ENCODE measurements at regions not wholly inside any gene's neighbourhood (a gene's known extent, or its start where the extent isn't known, plus 50 kb on each side); places are given as distances from the start of the nearest gene placed in this dataset.

DNA sequence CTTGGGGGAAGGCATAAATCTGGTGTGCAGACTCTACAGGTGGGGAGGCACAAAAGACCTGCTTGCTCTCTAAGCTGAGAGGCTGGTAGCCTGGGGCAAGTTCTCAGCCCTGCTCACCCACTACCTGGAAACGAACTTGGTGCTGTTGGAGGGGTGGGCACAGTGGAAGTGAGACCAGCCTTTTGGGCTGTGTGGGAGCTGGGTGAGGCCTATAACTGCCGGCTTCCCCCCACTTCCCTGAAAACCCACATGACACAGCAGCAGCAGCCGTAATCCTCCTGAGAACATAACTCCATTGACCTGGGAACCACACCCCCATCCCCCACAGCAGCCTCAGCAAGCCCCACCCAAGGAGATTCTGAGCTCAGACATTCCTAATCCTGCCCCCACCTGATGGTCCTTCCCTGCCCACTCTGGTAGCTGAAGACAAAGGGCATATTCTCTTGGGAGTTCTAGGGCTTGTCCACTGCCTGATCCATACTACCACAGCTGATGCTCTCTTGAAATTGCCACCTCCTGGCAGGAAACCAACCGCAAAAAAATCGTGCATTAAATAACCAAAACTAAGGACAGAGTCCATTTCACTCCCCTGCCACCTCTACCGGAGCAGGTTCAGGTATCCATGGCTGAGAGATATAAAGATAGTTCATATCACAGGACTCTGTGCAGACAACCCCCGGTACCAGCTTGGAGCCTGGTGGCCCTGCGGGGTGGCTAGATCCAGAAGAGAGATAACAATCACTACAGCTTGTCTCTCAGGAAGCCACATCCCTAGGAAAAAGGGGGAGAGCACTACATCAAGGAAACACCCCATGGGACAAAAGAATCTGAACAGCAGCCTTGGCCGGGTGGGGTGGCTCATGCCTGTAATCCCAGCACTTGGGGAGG, 178.1 kb downstream of the NDUFA10 start:
- H4K20me1 ChIP-seq (ENCODE audit: control insufficient read depth, extremely low read depth, insufficient read depth, low read length), result no peaks in the 10 kb centered on the region
- H3K9ac ChIP-seq (ENCODE audit: insufficient read depth, low read length), result no peak overlapping the region
- H3K27me3 ChIP-seq (ENCODE audit: control insufficient read depth, insufficient read depth, low read length), result no peaks in the 10 kb centered on the region
- H3K4me2 ChIP-seq (ENCODE audit: extremely low read depth, insufficient read depth, low read length), result no peak overlapping the region
- H3K79me2 ChIP-seq (ENCODE audit: control insufficient read depth, insufficient read depth, low read length), result no peaks in the 10 kb centered on the region
- no peaks in the 10 kb centered on the region for H3K36me3 ChIP-seq (ENCODE audit: control insufficient read depth, insufficient read depth, low read length)
- no peak for DNase-seq (ENCODE audit: low read depth in 2 of 2)
- H3K4me3 ChIP-seq (replicated peaks in 1 of 4; ENCODE audit: control extremely low read depth in 1 of 4, insufficient read depth in 1 of 4, low read depth in 3 of 4, low read length in 4 of 4), result no peak overlapping the region
- no peaks in the 10 kb centered on the region for H3K9me3 ChIP-seq (ENCODE audit: control insufficient read depth, insufficient read depth, low read depth, low read length)
- H2AFZ ChIP-seq (ENCODE audit: low read length), result no peak overlapping the region
- no peak overlapping the region for H3K27ac ChIP-seq (ENCODE audit: insufficient read depth, low read length)
- TF ChIP-seq, protein P1, sequence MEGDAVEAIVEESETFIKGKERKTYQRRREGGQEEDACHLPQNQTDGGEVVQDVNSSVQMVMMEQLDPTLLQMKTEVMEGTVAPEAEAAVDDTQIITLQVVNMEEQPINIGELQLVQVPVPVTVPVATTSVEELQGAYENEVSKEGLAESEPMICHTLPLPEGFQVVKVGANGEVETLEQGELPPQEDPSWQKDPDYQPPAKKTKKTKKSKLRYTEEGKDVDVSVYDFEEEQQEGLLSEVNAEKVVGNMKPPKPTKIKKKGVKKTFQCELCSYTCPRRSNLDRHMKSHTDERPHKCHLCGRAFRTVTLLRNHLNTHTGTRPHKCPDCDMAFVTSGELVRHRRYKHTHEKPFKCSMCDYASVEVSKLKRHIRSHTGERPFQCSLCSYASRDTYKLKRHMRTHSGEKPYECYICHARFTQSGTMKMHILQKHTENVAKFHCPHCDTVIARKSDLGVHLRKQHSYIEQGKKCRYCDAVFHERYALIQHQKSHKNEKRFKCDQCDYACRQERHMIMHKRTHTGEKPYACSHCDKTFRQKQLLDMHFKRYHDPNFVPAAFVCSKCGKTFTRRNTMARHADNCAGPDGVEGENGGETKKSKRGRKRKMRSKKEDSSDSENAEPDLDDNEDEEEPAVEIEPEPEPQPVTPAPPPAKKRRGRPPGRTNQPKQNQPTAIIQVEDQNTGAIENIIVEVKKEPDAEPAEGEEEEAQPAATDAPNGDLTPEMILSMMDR (conservative IDR thresholded peaks at IDR 0.05 in 1 of 2, IDR thresholded peaks at IDR 0.05 in 1 of 2; ENCODE audit: low read depth in 1 of 2, low read length in 2 of 2), result no peak
- no peak for TF ChIP-seq EZH2 (IDR thresholded peaks at IDR 0.05; ENCODE audit: low read length, missing control alignments)
- no peaks in the 10 kb centered on the region for H3K4me1 ChIP-seq (ENCODE audit: control insufficient read depth, extremely low read depth, insufficient read depth, low read length)

DNA sequence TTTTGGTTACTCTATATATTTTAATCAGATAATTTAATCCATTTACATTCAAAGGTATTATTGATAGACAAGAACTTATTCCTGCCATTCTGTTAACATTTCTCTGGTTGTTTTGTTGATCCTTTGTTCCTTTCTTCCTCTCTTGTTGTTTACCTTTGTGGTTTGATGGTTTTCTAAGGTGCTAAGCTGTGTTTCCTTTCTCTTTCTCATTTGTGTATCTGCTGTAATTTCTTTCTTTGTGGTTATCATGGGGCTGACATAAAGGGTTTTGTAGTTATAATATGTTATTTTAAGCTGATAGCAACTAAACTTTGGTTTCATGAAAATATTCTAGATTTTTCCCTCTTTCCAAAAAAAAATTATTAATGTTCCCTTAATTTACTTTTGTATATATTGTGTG, 179.2 kb downstream of the NDUFA10 start:
- H3K4me1 ChIP-seq (ENCODE audit: control insufficient read depth, extremely low read depth, insufficient read depth, low read length), result no peaks in the 10 kb centered on the region
- no peak overlapping the region for H3K27ac ChIP-seq (ENCODE audit: insufficient read depth, low read length)
- H3K36me3 ChIP-seq (ENCODE audit: control insufficient read depth, insufficient read depth, low read length), result no peaks in the 10 kb centered on the region
- no peak overlapping the region for H3K9ac ChIP-seq (ENCODE audit: insufficient read depth, low read length)
- H3K27me3 ChIP-seq (ENCODE audit: control insufficient read depth, insufficient read depth, low read length), result no peaks in the 10 kb centered on the region
- DNase-seq (ENCODE audit: low read depth in 2 of 2), result no peak
- H4K20me1 ChIP-seq (ENCODE audit: control insufficient read depth, extremely low read depth, insufficient read depth, low read length), result no peaks in the 10 kb centered on the region
- H3K9me3 ChIP-seq (ENCODE audit: control insufficient read depth, insufficient read depth, low read depth, low read length), result no peaks in the 10 kb centered on the region
- H3K4me2 ChIP-seq (ENCODE audit: extremely low read depth, insufficient read depth, low read length), result no peak overlapping the region
- TF ChIP-seq, protein P1 (conservative IDR thresholded peaks at IDR 0.05 in 1 of 2, IDR thresholded peaks at IDR 0.05 in 1 of 2; ENCODE audit: low read depth in 1 of 2, low read length in 2 of 2), result no peak
- no peak for TF ChIP-seq EZH2 (IDR thresholded peaks at IDR 0.05; ENCODE audit: low read length, missing control alignments)
- no peak overlapping the region for H2AFZ ChIP-seq (ENCODE audit: low read length)
- H3K4me3 ChIP-seq (replicated peaks in 1 of 4; ENCODE audit: control extremely low read depth in 1 of 4, insufficient read depth in 1 of 4, low read depth in 3 of 4, low read length in 4 of 4), result no peak overlapping the region
- no peaks in the 10 kb centered on the region for H3K79me2 ChIP-seq (ENCODE audit: control insufficient read depth, insufficient read depth, low read length)

DNA sequence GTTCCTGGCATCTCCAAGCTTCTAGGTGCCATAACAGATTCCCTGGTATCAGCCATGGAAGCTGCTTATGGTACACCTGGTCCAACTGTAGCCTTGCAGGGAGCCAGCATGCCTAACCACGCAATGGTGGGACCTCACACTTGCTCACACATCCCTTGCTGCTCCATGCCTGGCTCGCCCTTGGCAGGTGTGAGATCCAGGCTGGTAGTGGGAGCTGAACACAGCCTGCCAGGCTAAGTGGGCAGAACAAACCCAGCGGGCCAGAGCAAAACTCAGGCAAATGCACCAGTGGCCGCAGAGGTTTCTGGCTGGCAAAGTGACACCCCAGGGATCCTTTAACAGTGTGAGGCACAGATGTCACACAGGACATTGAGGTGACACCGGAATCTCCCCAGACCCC, 185.8 kb downstream of the NDUFA10 start:
- DNase-seq (ENCODE audit: low read depth in 2 of 2), result no peak
- H3K27ac ChIP-seq (ENCODE audit: insufficient read depth, low read length), result no peak overlapping the region
- no peak overlapping the region for H2AFZ ChIP-seq (ENCODE audit: low read length)
- H3K79me2 ChIP-seq (ENCODE audit: control insufficient read depth, insufficient read depth, low read length), result no peaks in the 10 kb centered on the region
- no peak overlapping the region for H3K9ac ChIP-seq (ENCODE audit: insufficient read depth, low read length)
- H4K20me1 ChIP-seq (ENCODE audit: control insufficient read depth, extremely low read depth, insufficient read depth, low read length), result no peaks in the 10 kb centered on the region
- no peaks in the 10 kb centered on the region for H3K4me1 ChIP-seq (ENCODE audit: control insufficient read depth, extremely low read depth, insufficient read depth, low read length)
- TF ChIP-seq EZH2 (IDR thresholded peaks at IDR 0.05; ENCODE audit: low read length, missing control alignments), result no peak
- TF ChIP-seq, protein P1 (conservative IDR thresholded peaks at IDR 0.05 in 1 of 2, IDR thresholded peaks at IDR 0.05 in 1 of 2; ENCODE audit: low read depth in 1 of 2, low read length in 2 of 2), result no peak
- H3K4me2 ChIP-seq (ENCODE audit: extremely low read depth, insufficient read depth, low read length), result no peak overlapping the region
- H3K9me3 ChIP-seq (ENCODE audit: control insufficient read depth, insufficient read depth, low read depth, low read length), result no peaks in the 10 kb centered on the region
- H3K4me3 ChIP-seq (replicated peaks in 1 of 4; ENCODE audit: control extremely low read depth in 1 of 4, insufficient read depth in 1 of 4, low read depth in 3 of 4, low read length in 4 of 4), result no peak overlapping the region
- no peaks in the 10 kb centered on the region for H3K36me3 ChIP-seq (ENCODE audit: control insufficient read depth, insufficient read depth, low read length)
- H3K27me3 ChIP-seq (ENCODE audit: control insufficient read depth, insufficient read depth, low read length), result no peaks in the 10 kb centered on the region
